IMR-90 (cell line): ENCODE measurements at regions not wholly inside any gene's neighbourhood (a gene's known extent, or its start where the extent isn't known, plus 50 kb on each side); places are given as distances from the start of the nearest gene placed in this dataset.

Experiments used
- ATAC-seq: fragments of 200-7000 bp; cut with Tn5 transposase; 2 replicates; pipeline ENCODE4 v1.9.1; 2020; ENCODE audit warnings: low read depth, mild to moderate bottlenecking, moderate library complexity
- BruUV-seq: library from RNA; stranded (reverse); fragments of 400-500 nt; replicated peaks from 2 replicates; lab custom pipeline; 2021; lab: Mats Ljungman, UMichigan
- CTCF ChIA-PET: fragments of 300-600 bp; formaldehyde crosslinking; extraction: SDS; loops from one replicate; lab custom pipeline; 2021; ENCODE audit warnings: antibody characterized with exemption; lab: Yijun Ruan, JAX
- POLR2A ChIA-PET: fragments of 300-600 bp; sonication (Branson Sonifier 250); formaldehyde crosslinking; loops from one replicate; lab custom pipeline; 2022; ENCODE audit warnings: antibody characterized with exemption; ENCODE audit not compliant: unreplicated experiment; lab: Charles Lee
- DNase-seq: peaks from one replicate; pipeline ENCODE4 v3.0.0; 2013
- H2AFZ ChIP-seq: replicated peaks from 2 replicates; pipeline ENCODE3; 2013; ENCODE audit warnings: low read length, mild to moderate bottlenecking; ENCODE audit not compliant: poor library complexity
- H2AK5ac ChIP-seq: 2 replicates; pipeline ENCODE4 v1.6.1; 2013; ENCODE audit warnings: low read depth, low read length, inconsistent platforms
- H2AK9ac ChIP-seq: replicated peaks from 2 replicates; pipeline ENCODE3; 2013; ENCODE audit warnings: mild to moderate bottlenecking, low read depth, low read length, moderate library complexity; ENCODE audit not compliant: poor library complexity
- H2BK120ac ChIP-seq: 2 replicates; pipeline ENCODE4 v1.6.1; 2013; ENCODE audit warnings: low read depth, low read length, inconsistent platforms
- H2BK15ac ChIP-seq: 3 replicates; pipeline ENCODE4 v1.6.1; 2013; ENCODE audit warnings: low read depth, low read length, inconsistent platforms
- H2BK20ac ChIP-seq: 2 replicates; pipeline ENCODE4 v1.6.1; 2013; ENCODE audit warnings: low read depth, mild to moderate bottlenecking, inconsistent platforms, low read length, moderate library complexity
- H2BK5ac ChIP-seq: 2 replicates; pipeline ENCODE4 v1.6.1; 2013; ENCODE audit warnings: mild to moderate bottlenecking, low read depth, low read length, inconsistent platforms; ENCODE audit not compliant: poor library complexity, severe bottlenecking
- H3K14ac ChIP-seq: replicated peaks from 2 replicates; pipeline ENCODE4 v1.6.1; 2013; ENCODE audit warnings: low read depth, low read length, inconsistent platforms
- H3K18ac ChIP-seq: 2 replicates; pipeline ENCODE4 v1.6.1; 2013; ENCODE audit warnings: low read depth, low read length, control low read depth
- H3K23ac ChIP-seq: 2 replicates; pipeline ENCODE4 v1.6.1; 2013; ENCODE audit warnings: low read depth, low read length, inconsistent platforms
- H3K27ac ChIP-seq: 2 replicates; pipeline ENCODE4 v1.5.1; 2013; ENCODE audit warnings: mild to moderate bottlenecking, control low read depth, low read length; ENCODE audit not compliant: insufficient read depth
- H3K27me3 ChIP-seq: 2 replicates; pipeline ENCODE4 v1.6.1; 2013; ENCODE audit warnings: low read length; ENCODE audit not compliant: control insufficient read depth, insufficient read depth
- H3K36me3 ChIP-seq: 2 replicates; pipeline ENCODE4 v1.6.1; 2013; ENCODE audit warnings: low read length, mixed read lengths; ENCODE audit not compliant: control insufficient read depth, insufficient read depth
- H3K4ac ChIP-seq: 2 replicates; pipeline ENCODE4 v1.6.1; 2013; ENCODE audit warnings: low read depth, low read length, inconsistent platforms
- H3K4me1 ChIP-seq: 2 replicates; pipeline ENCODE4 v1.6.1; 2013; ENCODE audit warnings: low read length, mixed read lengths; ENCODE audit not compliant: control insufficient read depth, insufficient read depth
- H3K4me2 ChIP-seq: 2 replicates; pipeline ENCODE4 v1.6.1; 2013; ENCODE audit warnings: low read depth, mild to moderate bottlenecking, control low read depth, low read length, moderate library complexity
- H3K4me3 ChIP-seq: 2 replicates; pipeline ENCODE4 v1.5.1; 2013; ENCODE audit warnings: low read depth, mild to moderate bottlenecking, control low read depth, low read length, moderate library complexity; ENCODE audit not compliant: insufficient read depth
- H3K56ac ChIP-seq: 2 replicates; pipeline ENCODE4 v1.6.1; 2013; ENCODE audit warnings: low read length, inconsistent platforms; ENCODE audit not compliant: insufficient read depth; ENCODE audit errors: extremely low read depth
- H3K79me1 ChIP-seq, 2 experiments: 2 replicates each; pipeline ENCODE4 v1.6.1; 2013; ENCODE audit warnings: low read length in 2 of 2, inconsistent platforms in 1 of 2, low read depth in 1 of 2
- H3K9ac ChIP-seq: 2 replicates; pipeline ENCODE4 v1.6.1; 2013; ENCODE audit warnings: low read depth, low read length, control low read depth
- H3K9me1 ChIP-seq: 2 replicates; pipeline ENCODE4 v1.6.1; 2013; ENCODE audit warnings: low read length, inconsistent platforms; ENCODE audit not compliant: insufficient read depth
- H3K9me3 ChIP-seq: 2 replicates; pipeline ENCODE4 v1.6.1; 2013; ENCODE audit warnings: low read length; ENCODE audit not compliant: control insufficient read depth, insufficient read depth
- H4K20me1 ChIP-seq: 2 replicates; pipeline ENCODE4 v1.6.1; 2013; ENCODE audit warnings: low read length, inconsistent platforms; ENCODE audit not compliant: insufficient read depth
- H4K5ac ChIP-seq: 2 replicates; pipeline ENCODE4 v1.6.1; 2013; ENCODE audit warnings: mild to moderate bottlenecking, low read depth, low read length, control low read depth
- H4K8ac ChIP-seq, 2 experiments: 2 replicates each; pipeline ENCODE4 v1.6.1; 2013; ENCODE audit warnings: low read depth in 2 of 2, low read length in 2 of 2, control low read depth in 1 of 2, inconsistent platforms in 1 of 2
- H4K91ac ChIP-seq: 2 replicates; pipeline ENCODE4 v1.6.1; 2013; ENCODE audit warnings: low read depth, low read length, inconsistent platforms; ENCODE audit not compliant: insufficient read depth
- BHLHE40 ChIP-seq: fragments of 150-350 bp; IDR thresholded peaks from 2 replicates; pipeline ENCODE4 v1.6.1; 2016; ENCODE audit warnings: mild to moderate bottlenecking, low read depth, low read length
- CHD1 ChIP-seq: IDR thresholded peaks from 2 replicates; pipeline ENCODE4 v1.6.1; 2012; ENCODE audit warnings: low read depth, low read length, improper control_type of control experiment
- ELK1 ChIP-seq: fragments of 150-350 bp; IDR thresholded peaks from 2 replicates; pipeline ENCODE4 v1.6.1; 2016; ENCODE audit warnings: low read depth, mild to moderate bottlenecking, low read length, moderate library complexity, borderline replicate concordance
- FOS ChIP-seq: fragments of 150-350 bp; IDR thresholded peaks from 2 replicates; pipeline ENCODE4 v1.6.1; 2016; ENCODE audit warnings: low read depth, low read length
- MAFK ChIP-seq: IDR thresholded peaks from 2 replicates; pipeline ENCODE4 v1.6.1; 2012; ENCODE audit warnings: low read depth, low read length, improper control_type of control experiment
- MAZ ChIP-seq: IDR thresholded peaks from 2 replicates; pipeline ENCODE4 v1.6.1; 2012; ENCODE audit warnings: low read depth, mild to moderate bottlenecking, low read length, improper control_type of control experiment, moderate library complexity, borderline replicate concordance
- MXI1 ChIP-seq: IDR thresholded peaks from 2 replicates; pipeline ENCODE4 v1.6.1; 2012; ENCODE audit warnings: low read depth, mild to moderate bottlenecking, low read length, moderate library complexity, borderline replicate concordance
- NFE2L2 ChIP-seq: fragments of 150-350 bp; IDR thresholded peaks from 2 replicates; pipeline ENCODE4 v1.6.1; 2016; ENCODE audit warnings: low read depth, mild to moderate bottlenecking, low read length
- POLR2A ChIP-seq: IDR thresholded peaks from 2 replicates; pipeline ENCODE4 v1.6.1; 2012; ENCODE audit warnings: mild to moderate bottlenecking, low read depth, low read length
- RAD21 ChIP-seq: IDR thresholded peaks from 2 replicates; pipeline ENCODE4 v1.6.1; 2012; ENCODE audit warnings: low read length, improper control_type of control experiment
- RFX5 ChIP-seq: IDR thresholded peaks from 2 replicates; pipeline ENCODE4 v1.8.0; 2012; ENCODE audit warnings: low read depth, mild to moderate bottlenecking, low read length, moderate library complexity
- SMC3 ChIP-seq: fragments of 150-350 bp; IDR thresholded peaks from 2 replicates; pipeline ENCODE4 v1.6.1; 2016; ENCODE audit warnings: low read depth, mild to moderate bottlenecking, antibody characterized with exemption, low read length, moderate library complexity
- WGBS, 2 experiments: methylation state at CpG; one replicate each; pipeline versions ENCODE4 v1.1.5 to v1.1.7; 2013; ENCODE audit warnings: missing lambda C conversion rate in 2 of 2; ENCODE audit not compliant: insufficient read length in 1 of 2; ENCODE audit errors: extremely low coverage in 2 of 2; 5-methylcytosine and 5-hydroxymethylcytosine counted together
- dilution Hi-C: fragments of 300-500 bp; cut with HindIII; formaldehyde crosslinking; loops from one replicate; pipeline ENCODE4 v1.14.3; 2018; ENCODE audit warnings: low sequenced_read_pairs; ENCODE audit not compliant: unreplicated experiment
- in situ Hi-C: fragments of 300-500 bp; cut with MboI; formaldehyde crosslinking; loops from 3 replicates; pipeline ENCODE4 v1.14.3; 2019; ENCODE audit warnings: low sequenced_read_pairs, inconsistent platforms, mixed read lengths
- intact Hi-C: fragments of 100-400 bp; cut with micrococcal nuclease; formaldehyde crosslinking; loops from 2 replicates; pipeline ENCODE4 v1.10.0; 2022
- TF ChIP-seq, protein P1 (sequence below): fragments of 150-350 bp; IDR thresholded peaks from 2 replicates; pipeline ENCODE4 v1.6.1; 2017; ENCODE audit warnings: mild to moderate bottlenecking, antibody characterized with exemption, low read length, low read depth
- TF ChIP-seq, protein P2 (sequence below): conservative IDR thresholded peaks from 2 replicates; pipeline ENCODE4 v1.5.1; 2012; ENCODE audit warnings: mild to moderate bottlenecking, low read depth, low read length, improper control_type of control experiment

GRCh38 chr6:62615366-62616015 lies 329.5 kb upstream of the KHDRBS2 start:
- no peak overlapping the region for H2AK9ac ChIP-seq
- no peak overlapping the region for H3K56ac ChIP-seq
- no peak overlapping the region for H2BK15ac ChIP-seq
- no peak overlapping the region for H3K14ac ChIP-seq
- no peak overlapping the region for H3K9ac ChIP-seq
- no peaks in the 10 kb centered on the region for H3K27me3 ChIP-seq
- no peak overlapping the region for H2AFZ ChIP-seq
- no peaks in the 10 kb centered on the region for H3K9me1 ChIP-seq
- no peak overlapping the region for H2AK5ac ChIP-seq
- no peaks in the 10 kb centered on the region for H4K20me1 ChIP-seq
- no peak overlapping the region for H2BK20ac ChIP-seq
- no peak overlapping the region for H3K23ac ChIP-seq
- H3K36me3 ChIP-seq: no peaks in the 10 kb centered on the region
- no TSS peak for BruUV-seq
- TF ChIP-seq MAFK (no peak), NFE2L2 (no peak), BHLHE40 (no peak), RAD21 (no peak), ELK1 (no peak), RFX5 (no peak), SMC3 (no peak), POLR2A (no peak), CHD1 (no peak), MXI1 (no peak), FOS (no peak), MAZ (no peak)
- TF ChIP-seq, protein P1, sequence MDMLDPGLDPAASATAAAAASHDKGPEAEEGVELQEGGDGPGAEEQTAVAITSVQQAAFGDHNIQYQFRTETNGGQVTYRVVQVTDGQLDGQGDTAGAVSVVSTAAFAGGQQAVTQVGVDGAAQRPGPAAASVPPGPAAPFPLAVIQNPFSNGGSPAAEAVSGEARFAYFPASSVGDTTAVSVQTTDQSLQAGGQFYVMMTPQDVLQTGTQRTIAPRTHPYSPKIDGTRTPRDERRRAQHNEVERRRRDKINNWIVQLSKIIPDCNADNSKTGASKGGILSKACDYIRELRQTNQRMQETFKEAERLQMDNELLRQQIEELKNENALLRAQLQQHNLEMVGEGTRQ: no peak
- TF ChIP-seq, protein P2, sequence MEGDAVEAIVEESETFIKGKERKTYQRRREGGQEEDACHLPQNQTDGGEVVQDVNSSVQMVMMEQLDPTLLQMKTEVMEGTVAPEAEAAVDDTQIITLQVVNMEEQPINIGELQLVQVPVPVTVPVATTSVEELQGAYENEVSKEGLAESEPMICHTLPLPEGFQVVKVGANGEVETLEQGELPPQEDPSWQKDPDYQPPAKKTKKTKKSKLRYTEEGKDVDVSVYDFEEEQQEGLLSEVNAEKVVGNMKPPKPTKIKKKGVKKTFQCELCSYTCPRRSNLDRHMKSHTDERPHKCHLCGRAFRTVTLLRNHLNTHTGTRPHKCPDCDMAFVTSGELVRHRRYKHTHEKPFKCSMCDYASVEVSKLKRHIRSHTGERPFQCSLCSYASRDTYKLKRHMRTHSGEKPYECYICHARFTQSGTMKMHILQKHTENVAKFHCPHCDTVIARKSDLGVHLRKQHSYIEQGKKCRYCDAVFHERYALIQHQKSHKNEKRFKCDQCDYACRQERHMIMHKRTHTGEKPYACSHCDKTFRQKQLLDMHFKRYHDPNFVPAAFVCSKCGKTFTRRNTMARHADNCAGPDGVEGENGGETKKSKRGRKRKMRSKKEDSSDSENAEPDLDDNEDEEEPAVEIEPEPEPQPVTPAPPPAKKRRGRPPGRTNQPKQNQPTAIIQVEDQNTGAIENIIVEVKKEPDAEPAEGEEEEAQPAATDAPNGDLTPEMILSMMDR: no peak
- no peak overlapping the region for H3K4me2 ChIP-seq
- ChIA-PET POLR2A (no interaction called here), CTCF (no interaction called here)
- no peaks in the 10 kb centered on the region for H3K4me1 ChIP-seq
- no peak overlapping the region for H3K4ac ChIP-seq
- no peak overlapping the region for H3K27ac ChIP-seq
- H4K5ac ChIP-seq: no peak overlapping the region
- intact Hi-C loops: no loop called here
- dilution Hi-C loops: no loop called here
- no peak overlapping the region for H4K91ac ChIP-seq
- H3K18ac ChIP-seq: no peak overlapping the region
- no CpG with 5 or more reads among the region's 4 CpGs for WGBS, 2 experiments
- DNase-seq (no peak), ATAC-seq (no peak)
- no peak overlapping the region for H3K4me3 ChIP-seq
- in situ Hi-C loops: no loop called here
- no peak overlapping the region for H2BK5ac ChIP-seq
- no peak overlapping the region for H2BK120ac ChIP-seq
- H3K9me3 ChIP-seq: peaks cover 12% of the 10 kb centered on the region
- H4K8ac ChIP-seq: no peak overlapping the region
- H3K79me1 ChIP-seq: no peaks in the 10 kb centered on the region
